ENCODE measurements at regions not wholly inside any gene's neighbourhood (a gene's known extent, or its start where the extent isn't known, plus 50 kb on each side); places are given as distances from the start of the nearest gene placed in this dataset.

DNA sequence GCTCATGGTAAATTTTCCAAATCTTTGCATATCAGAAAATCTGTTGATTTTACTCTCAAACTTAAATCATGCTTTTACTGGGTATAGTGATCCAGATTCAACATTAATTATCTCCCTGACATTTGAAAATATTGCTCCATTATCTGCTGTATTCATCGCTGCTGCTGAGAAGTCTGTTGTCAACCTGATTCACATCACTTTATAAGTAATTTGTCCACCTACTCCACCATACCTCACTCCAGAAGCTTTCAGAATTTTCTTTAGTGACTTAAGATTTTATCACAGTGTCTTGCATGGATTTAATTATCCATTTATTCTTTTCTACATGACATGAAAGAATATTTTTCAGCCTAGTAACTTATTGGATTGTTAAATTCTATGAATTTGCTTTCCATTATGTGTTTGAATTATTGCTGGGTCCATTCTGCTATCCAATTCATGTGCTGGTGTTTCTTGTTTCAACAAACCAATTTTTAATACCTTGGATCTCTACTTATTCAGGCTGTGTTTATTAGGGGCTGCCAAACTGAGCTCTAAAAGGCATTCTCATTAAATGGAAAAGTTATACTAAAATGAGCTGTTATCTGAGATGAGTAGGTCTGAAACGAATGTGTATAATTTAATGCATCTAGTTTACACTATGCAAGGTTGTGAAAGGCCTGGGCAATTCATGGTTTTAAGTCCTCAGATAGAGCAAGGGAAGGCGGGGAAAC lies 519.3 kb upstream of the CDH11 start:
- Histone ChIP-seq H3K9ac (replicated peaks in 1 of 4; ENCODE audit: extremely low read depth in 1 of 4, low read depth in 3 of 4, low read length in 3 of 4) (no peak overlapping the region), H3K4me1 (replicated peaks in 1 of 4; ENCODE audit: control insufficient read depth in 3 of 4, insufficient read depth in 4 of 4, low read length in 3 of 4) (no peaks in the 10 kb centered on the region), H2BK12ac (ENCODE audit: low read depth, low read length) (no peak overlapping the region), H3K4me3 (ENCODE audit: extremely low read depth in 1 of 4, insufficient read depth in 2 of 4, low read depth in 3 of 4, low read length in 4 of 4) (no peak overlapping the region), H2BK15ac (ENCODE audit: low read length) (no peak overlapping the region), H3K9me3 (ENCODE audit: insufficient read depth in 2 of 2, low read depth in 1 of 2, low read length in 1 of 2) (no peaks in the 10 kb centered on the region), H2BK5ac (ENCODE audit: low read depth, low read length) (no peak overlapping the region), H3K4me2 (ENCODE audit: insufficient read depth in 1 of 2, low read depth in 2 of 2, low read length in 2 of 2) (no peak overlapping the region), H3K27ac (ENCODE audit: low read depth, low read length) (no peak overlapping the region), H3K18ac (ENCODE audit: extremely low read depth, low read length) (no peak overlapping the region), H3K27me3 (replicated peaks in 1 of 4; ENCODE audit: control insufficient read depth in 3 of 4, extremely low read depth in 1 of 4, insufficient read depth in 3 of 4, low read length in 3 of 4) (no peaks in the 10 kb centered on the region), H3K36me3 (ENCODE audit: control insufficient read depth in 2 of 4, insufficient read depth in 4 of 4, low read length in 3 of 4) (no peaks in the 10 kb centered on the region), H4K20me1 (replicated peaks in 1 of 2; ENCODE audit: control insufficient read depth in 1 of 2, insufficient read depth in 2 of 2, low read length in 2 of 2) (no peaks in the 10 kb centered on the region), H2BK120ac (replicated peaks; ENCODE audit: low read depth, low read length) (no peak overlapping the region), H2AFZ (ENCODE audit: low read length) (no peak overlapping the region), H3K23ac (ENCODE audit: insufficient read length) (no peak overlapping the region), H2BK20ac (ENCODE audit: low read length) (no peak overlapping the region), H4K5ac (ENCODE audit: insufficient read length, low read depth, low read length) (no peak overlapping the region), H3K79me2 (ENCODE audit: control insufficient read depth in 1 of 2, insufficient read depth in 2 of 2, low read length in 2 of 2) (no peaks in the 10 kb centered on the region), H2AK5ac (ENCODE audit: low read depth, low read length) (no peak overlapping the region), H4K8ac (ENCODE audit: extremely low read depth, insufficient read depth, low read length) (no peak overlapping the region), H3K23me2 (ENCODE audit: low read depth, low read length) (no peaks in the 10 kb centered on the region), H4K91ac (replicated peaks; ENCODE audit: insufficient read length, low read length) (no peak overlapping the region), H3K79me1 (ENCODE audit: low read depth, low read length) (no peaks in the 10 kb centered on the region), H3K56ac (replicated peaks; ENCODE audit: insufficient read length, low read depth, low read length) (no peak overlapping the region), H3K14ac (ENCODE audit: insufficient read length) (no peak overlapping the region), H3K4ac (replicated peaks; ENCODE audit: insufficient read length, low read depth, low read length) (no peak overlapping the region)
- DNase-seq (ENCODE audit: low read depth in 1 of 2, low spot score in 2 of 2) (no peak), FAIRE-seq (no peak)
- TF ChIP-seq POLR2AphosphoS5 (IDR thresholded peaks at IDR 0.05; ENCODE audit: low read depth, low read length) (no peak), SIRT6 (IDR thresholded peaks at IDR 0.05; ENCODE audit: low read length) (no peak), SIX5 (IDR thresholded peaks at IDR 0.05; ENCODE audit: low read depth, low read length) (no peak), CHD1 (IDR thresholded peaks at IDR 0.05; ENCODE audit: low read depth, low read length) (no peak), RFX5 (IDR thresholded peaks at IDR 0.05; ENCODE audit: borderline replicate concordance, low read depth, low read length) (no peak), CHD2 (IDR thresholded peaks at IDR 0.05; ENCODE audit: low read length) (no peak), SAP30 (IDR thresholded peaks at IDR 0.05; ENCODE audit: insufficient read depth, insufficient replicate concordance, low read length) (no peak), TBP (IDR thresholded peaks at IDR 0.05; ENCODE audit: low read depth, low read length) (no peak), GTF2F1 (IDR thresholded peaks at IDR 0.05; ENCODE audit: borderline replicate concordance, low read depth, low read length) (no peak)
- ChIA-PET POLR2A (ENCODE audit: partially characterized antibody) (no interaction called here), CTCF (ENCODE audit: partially characterized antibody) (interaction anchor here (0.7 to 1.2 kb wide), 2 partner anchors 11 to 795 kb away, joined by 3 read pairs; no protein-coding TSS in a partner anchor)
- WGBS, 2 experiments (ENCODE audit: extremely low coverage in 1 of 2, insufficient coverage in 1 of 2, insufficient read length in 1 of 2, insufficient replicate concordance in 2 of 2, low coverage in 1 of 2, low lambda C conversion rate in 2 of 2, missing lambda C conversion rate in 1 of 2) = 84% methylated on average over 3 of the region's 3 CpGs; no CpG with 5 or more reads in 1 of the 2 experiments

Measured in H1 (cell line).